GM18511 (cell line): ENCODE measurements at regions not wholly inside any gene's neighbourhood (a gene's known extent, or its start where the extent isn't known, plus 50 kb on each side); places are given as distances from the start of the nearest gene placed in this dataset.
"Not testable (repeated sequence)": the region's sequence is repeated elsewhere in the genome, so short reads cannot be mapped to it uniquely, and the experiment has no call there.

Experiments used
- ATAC-seq: cut with Tn5 transposase; IDR thresholded peaks from one replicate; pipeline ENCODE4 v1.9.1; 2021; ENCODE audit warnings: mild to moderate bottlenecking, moderate library complexity; ENCODE audit not compliant: unreplicated experiment

GRCh38 chr1:201718346-201719202, 110.4 kb upstream of the IPO9 start:
- no peak for ATAC-seq

- ATAC-seq, result no peak
These were observed 109.0 kb upstream of the IPO9 start for GRCh38 chr1:201719812-201720521.

DNA sequence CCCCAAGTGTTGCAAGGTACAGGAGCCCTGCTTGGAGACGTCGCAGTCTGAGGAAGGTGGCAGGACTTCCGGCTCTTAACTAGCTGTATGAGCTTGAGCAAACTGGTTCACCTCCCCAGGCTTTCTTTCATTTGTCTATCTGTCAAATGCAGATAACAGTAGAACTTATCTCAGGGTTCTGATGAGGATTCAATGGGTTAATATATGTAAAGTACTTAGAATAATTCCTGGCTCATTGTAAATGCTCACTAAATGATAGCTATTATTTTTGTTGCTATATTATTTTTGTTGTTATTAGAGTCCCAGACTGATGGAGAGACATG, 108.5 kb upstream of the IPO9 start:
- no peak for ATAC-seq

GRCh38 chr1:201721082-201722049, 107.6 kb upstream of the IPO9 start:
- ATAC-seq, result no peak

GRCh38 chr1:201724039-201724765, 104.8 kb upstream of the IPO9 start:
- no peak for ATAC-seq

DNA sequence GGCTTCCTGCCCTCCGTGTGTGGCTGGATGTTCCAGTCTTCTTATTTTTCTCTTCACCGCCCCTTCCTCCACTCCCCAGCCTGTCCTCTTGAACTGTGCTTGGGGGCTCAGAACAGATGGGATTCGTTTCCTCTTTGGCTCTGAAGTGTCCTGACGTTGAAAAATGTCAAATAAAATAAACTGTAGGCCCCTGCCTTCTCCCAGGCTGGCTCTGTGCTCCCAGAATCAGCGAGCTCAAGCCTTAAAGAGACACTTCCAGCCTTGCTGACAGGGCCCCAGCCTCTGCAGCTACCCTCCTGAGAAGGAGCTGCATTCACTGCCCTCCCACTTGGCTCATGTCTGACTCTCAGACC, 104.2 kb upstream of the IPO9 start:
- no peak for ATAC-seq

GRCh38 chr1:201726700-201727099, 102.3 kb upstream of the IPO9 start:
- ATAC-seq, result no peak

GRCh38 chr1:201728731-201729130, 100.2 kb upstream of the IPO9 start:
- no peak for ATAC-seq

- no peak for ATAC-seq
These were observed 98.9 kb upstream of the IPO9 start for GRCh38 chr1:201729973-201730608.

DNA sequence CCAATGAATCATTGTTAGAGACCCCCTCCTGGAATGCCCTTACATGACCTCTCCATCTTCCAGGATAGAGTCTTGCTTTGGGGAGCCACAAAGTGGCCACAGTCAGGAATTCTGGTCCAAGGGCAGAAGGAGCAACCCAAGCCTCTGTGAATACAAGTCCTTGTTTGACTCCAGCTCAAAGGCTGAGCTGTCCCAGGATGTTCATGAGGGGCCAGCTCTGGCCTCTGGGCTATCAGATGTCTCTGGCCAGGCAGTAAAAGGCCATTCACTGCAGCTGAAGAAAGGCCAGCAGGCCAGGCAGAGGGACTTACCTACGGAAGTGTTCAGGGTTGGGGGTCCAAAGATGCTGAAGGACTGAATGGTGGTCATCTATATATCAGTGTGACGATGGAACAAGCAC, 98.3 kb upstream of the IPO9 start:
- ATAC-seq, result no peak

DNA sequence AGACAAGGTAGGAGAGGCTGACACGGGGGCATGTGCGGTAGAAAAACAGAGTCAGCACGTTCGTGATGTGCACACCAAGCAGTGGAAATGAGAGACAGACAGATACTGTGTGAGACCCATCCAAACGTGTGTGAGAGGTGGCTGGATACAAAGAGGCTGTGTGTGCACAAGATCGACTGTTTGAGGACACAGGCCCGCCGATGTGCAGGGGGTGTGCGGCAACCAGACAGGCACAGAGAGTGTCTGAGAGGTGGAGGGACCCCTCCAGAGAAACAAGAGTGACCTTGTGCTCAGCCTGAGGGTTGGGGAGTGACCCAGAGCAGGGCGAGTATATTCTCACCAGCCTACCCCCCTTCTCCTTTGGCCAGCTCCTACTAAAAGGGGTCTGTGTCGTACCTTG, 97.8 kb upstream of the IPO9 start:
- ATAC-seq, result no peak

DNA sequence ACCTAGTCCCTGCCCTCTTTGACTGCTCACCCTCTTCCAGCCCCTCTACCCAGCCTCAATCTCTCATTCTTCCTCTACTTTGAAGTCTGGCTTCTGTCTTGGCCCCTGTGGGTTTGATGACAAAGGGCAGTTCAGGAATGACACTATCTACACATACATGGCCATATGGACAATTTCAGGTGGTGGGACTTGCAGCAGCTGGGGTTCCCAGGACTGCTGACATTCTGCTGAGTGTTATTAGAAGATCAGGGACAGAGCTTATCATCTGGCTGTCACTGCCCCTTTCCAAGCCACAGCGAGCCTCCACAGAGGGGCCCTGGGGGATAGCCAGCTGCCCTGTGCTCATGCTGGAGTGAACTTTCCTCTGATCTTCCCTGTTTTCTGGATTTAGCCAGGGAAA, 97.4 kb upstream of the IPO9 start:
- no peak for ATAC-seq

DNA sequence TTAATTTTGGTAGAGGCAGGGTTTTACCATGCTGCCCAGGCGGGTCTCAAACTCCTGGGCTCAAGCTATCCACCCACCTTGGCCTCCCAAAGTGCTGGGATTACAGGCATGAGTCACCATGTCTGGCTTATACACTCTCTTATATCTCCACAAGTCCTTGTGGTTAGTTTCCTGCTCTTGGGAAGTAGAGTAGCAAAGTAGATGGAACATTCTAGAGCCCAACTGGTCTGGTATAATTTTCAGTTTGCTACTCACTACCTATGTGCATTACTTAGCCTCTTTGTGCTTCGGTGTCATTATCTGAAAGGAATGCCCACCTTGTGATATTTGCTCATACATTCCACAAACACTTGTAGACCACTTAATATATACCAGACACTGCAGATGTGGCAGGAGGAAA, 96.6 kb upstream of the IPO9 start:
- ATAC-seq, result no peak

DNA sequence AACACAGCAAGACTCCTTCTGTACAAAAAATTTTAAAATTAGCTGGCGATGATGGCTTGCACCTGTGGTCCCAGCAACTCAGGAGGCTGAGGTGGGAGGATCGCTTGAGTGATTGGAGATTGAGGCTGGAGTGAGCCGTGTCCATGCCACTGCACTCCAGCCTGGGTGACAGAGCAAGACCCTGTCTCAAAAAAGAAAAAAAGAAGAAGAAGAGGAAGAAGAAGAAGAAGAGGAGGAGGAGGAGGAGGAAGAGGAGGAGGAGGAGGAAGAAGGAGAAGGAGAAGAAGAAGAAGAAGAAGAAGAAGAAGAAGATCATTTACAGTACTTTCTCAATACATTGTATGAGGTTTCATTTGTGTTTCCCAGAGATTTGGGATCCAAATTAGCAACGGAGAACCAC, 94.7 kb upstream of the IPO9 start:
- ATAC-seq, result not testable (repeated sequence)

DNA sequence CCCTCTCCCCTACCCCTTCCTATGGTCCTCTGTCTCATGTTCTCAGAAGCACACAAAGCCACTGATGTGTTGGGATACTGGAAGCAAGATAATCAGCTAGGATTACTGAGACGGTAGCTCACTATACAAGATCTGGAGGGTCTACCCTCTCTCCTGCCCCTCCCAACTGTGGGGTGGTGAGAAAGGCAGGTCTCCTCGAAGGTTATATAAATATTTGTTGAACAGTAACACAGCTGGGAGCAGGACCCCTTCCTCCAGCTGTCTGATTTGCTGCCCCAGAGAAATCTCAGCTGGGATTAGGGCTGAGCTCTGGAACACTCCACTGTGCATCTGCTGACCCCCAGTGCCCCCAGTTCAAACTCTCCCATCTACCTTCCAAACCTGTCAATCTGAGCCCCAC, 94.2 kb upstream of the IPO9 start:
- no peak for ATAC-seq

- ATAC-seq, result no peak
These were observed 92.1 kb upstream of the IPO9 start for GRCh38 chr1:201736707-201737320.

GRCh38 chr1:201737352-201738060, 91.5 kb upstream of the IPO9 start:
- ATAC-seq, result no peak

DNA sequence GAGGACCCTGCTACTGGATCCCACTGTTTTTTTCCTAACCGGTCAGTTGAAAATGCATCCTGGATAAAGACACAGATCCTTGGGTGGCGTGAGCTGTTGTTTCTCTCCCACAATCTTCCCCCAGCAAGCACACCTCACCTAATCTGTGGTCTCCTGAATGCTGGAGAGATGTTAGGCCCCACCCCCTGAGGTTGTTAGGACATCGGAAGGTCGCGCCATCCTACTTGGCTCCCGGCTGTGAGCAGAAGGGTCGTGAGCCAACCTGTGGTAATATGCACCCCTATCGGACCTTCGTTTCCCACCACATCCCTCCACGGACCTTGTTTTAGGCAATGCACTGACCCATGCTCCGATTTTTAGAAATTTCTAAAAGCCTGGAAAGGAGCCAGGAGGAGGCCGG, 89.9 kb upstream of the IPO9 start:
- no peak for ATAC-seq

DNA sequence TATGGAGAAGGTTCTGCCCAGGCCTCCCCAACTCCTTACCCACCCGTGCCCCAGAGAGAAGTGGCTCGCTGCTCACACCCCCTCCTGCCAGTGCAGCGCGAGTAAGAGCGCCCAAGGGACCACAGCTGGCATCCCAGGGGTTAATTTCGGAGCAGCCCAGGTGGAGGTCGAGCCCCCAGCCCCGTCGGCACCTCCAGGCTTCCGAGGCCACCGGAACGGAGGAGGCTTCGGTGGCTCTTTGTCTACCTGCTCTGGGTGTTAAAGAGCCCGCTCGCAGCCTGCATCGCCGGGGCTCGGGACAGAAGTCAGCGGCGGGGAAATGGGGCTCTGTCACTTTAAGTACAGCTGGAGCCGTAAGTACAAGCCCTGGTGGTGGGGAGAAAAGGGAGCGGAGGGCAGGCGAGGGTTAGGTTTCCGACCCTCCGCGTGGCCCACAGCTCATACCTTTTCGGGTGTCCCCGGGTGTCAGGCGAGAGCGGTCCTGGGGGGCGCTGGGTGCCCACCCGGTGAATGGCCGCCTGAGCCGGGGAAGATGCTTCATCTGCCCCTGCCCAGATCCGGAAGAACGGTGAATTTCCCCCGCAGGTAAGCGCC, 89.4 kb upstream of the IPO9 start:
- no peak for ATAC-seq
